GM19238 (cell line): ENCODE measurements at regions not wholly inside any gene's neighbourhood (a gene's known extent, or its start where the extent isn't known, plus 50 kb on each side); places are given as distances from the start of the nearest gene placed in this dataset.
"Not testable (repeated sequence)": the region's sequence is repeated elsewhere in the genome, so short reads cannot be mapped to it uniquely, and the experiment has no call there.

Source experiments
- DNase-seq: peaks from one replicate; pipeline ENCODE4 v3.0.0; 2011; ENCODE audit warnings: low spot score; ENCODE audit not compliant: insufficient read length

- no peak for DNase-seq
Observed at GRCh38 chr20:12201289-12201991, 283.7 kb downstream of the BTBD3 start.

- no peak for DNase-seq
Observed at GRCh38 chr20:12203399-12203798, 285.7 kb downstream of the BTBD3 start.

GRCh38 chr20:12203981-12204380, 286.3 kb downstream of the BTBD3 start:
- no peak for DNase-seq

GRCh38 chr20:12207875-12208274, 290.2 kb downstream of the BTBD3 start:
- DNase-seq, result no peak

- DNase-seq, result no peak
Observed at GRCh38 chr20:12210591-12210990, 292.9 kb downstream of the BTBD3 start.

GRCh38 chr20:12211361-12211760, 293.7 kb downstream of the BTBD3 start:
- no peak for DNase-seq

- DNase-seq, result no peak
Observed at GRCh38 chr20:12217382-12217781, 299.7 kb downstream of the BTBD3 start.

GRCh38 chr20:12219798-12220197, 302.1 kb downstream of the BTBD3 start:
- no peak for DNase-seq

GRCh38 chr20:12223057-12223456, 305.4 kb downstream of the BTBD3 start:
- DNase-seq, result no peak

- DNase-seq, result no peak
Observed at GRCh38 chr20:12225898-12226297, 308.2 kb downstream of the BTBD3 start.

- no peak for DNase-seq
Observed at GRCh38 chr20:12229891-12230290, 312.2 kb downstream of the BTBD3 start.

- DNase-seq, result no peak
Observed at GRCh38 chr20:12237772-12238171, 320.1 kb downstream of the BTBD3 start.

- DNase-seq, result no peak
Observed at GRCh38 chr20:12241065-12241464, 323.4 kb downstream of the BTBD3 start.

GRCh38 chr20:12243327-12243726, 325.6 kb downstream of the BTBD3 start:
- no peak for DNase-seq

GRCh38 chr20:12248481-12248880, 330.8 kb downstream of the BTBD3 start:
- no peak for DNase-seq

GRCh38 chr20:12250661-12251060, 333.0 kb downstream of the BTBD3 start:
- DNase-seq, result not testable (repeated sequence)

- no peak for DNase-seq
Observed at GRCh38 chr20:12252793-12253192, 335.1 kb downstream of the BTBD3 start.

- DNase-seq, result no peak
Observed at GRCh38 chr20:12255461-12255970, 337.8 kb downstream of the BTBD3 start.

GRCh38 chr20:12256806-12257205, 339.1 kb downstream of the BTBD3 start:
- no peak for DNase-seq

GRCh38 chr20:12262747-12263146, 345.1 kb downstream of the BTBD3 start:
- no peak for DNase-seq

- no peak for DNase-seq
Observed at GRCh38 chr20:12264711-12265110, 347.0 kb downstream of the BTBD3 start.

GRCh38 chr20:12265662-12266061, 348.0 kb downstream of the BTBD3 start:
- no peak for DNase-seq

GRCh38 chr20:12269579-12269978, 351.9 kb downstream of the BTBD3 start:
- no peak for DNase-seq
